ENCODE measurements at regions not wholly inside any gene's neighbourhood (a gene's known extent, or its start where the extent isn't known, plus 50 kb on each side); places are given as distances from the start of the nearest gene placed in this dataset.

DNA sequence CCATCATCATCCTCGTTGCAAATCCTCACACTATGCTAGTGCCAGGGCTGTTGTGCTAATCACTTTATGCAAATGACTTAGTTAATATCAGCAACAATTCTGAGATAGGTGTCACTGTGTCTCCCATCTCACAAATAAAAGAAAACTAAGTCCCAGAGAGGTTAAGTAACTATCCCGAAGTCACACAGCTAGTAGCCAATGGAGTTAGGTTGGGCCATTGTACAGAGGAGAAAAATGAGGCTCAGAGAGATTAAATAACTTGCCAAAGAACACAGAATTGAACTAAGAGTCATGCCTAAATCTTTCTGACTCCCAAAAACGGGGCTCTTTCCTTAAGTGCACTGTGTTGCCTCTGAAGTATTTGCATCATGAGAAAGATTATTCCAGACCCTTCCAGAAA is 146.4 kb downstream of the MIS18A start (continued):
- TF ChIP-seq ZNF462 (CRISPR knock-in tag; IDR thresholded peaks at IDR 0.05): no peak

- H3K27ac ChIP-seq (ENCODE audit: low read depth): no peak overlapping the region
- TF ChIP-seq, protein P1, sequence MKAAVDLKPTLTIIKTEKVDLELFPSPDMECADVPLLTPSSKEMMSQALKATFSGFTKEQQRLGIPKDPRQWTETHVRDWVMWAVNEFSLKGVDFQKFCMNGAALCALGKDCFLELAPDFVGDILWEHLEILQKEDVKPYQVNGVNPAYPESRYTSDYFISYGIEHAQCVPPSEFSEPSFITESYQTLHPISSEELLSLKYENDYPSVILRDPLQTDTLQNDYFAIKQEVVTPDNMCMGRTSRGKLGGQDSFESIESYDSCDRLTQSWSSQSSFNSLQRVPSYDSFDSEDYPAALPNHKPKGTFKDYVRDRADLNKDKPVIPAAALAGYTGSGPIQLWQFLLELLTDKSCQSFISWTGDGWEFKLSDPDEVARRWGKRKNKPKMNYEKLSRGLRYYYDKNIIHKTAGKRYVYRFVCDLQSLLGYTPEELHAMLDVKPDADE (IDR thresholded peaks at IDR 0.05): no peak
- peaks cover 12% of the 10 kb centered on the region; the same call in 2 of the 3 replicates for H3K9me3 Mint-ChIP-seq
- H3K79me2 ChIP-seq (replicated peaks; ENCODE audit: insufficient read depth): no peaks in the 10 kb centered on the region
- no peak for ATAC-seq
- H3K36me3 ChIP-seq (ENCODE audit: insufficient read depth): no peaks in the 10 kb centered on the region
- no peak for DNase-seq (ENCODE audit: low spot score)
- H3K4me3 ChIP-seq: no peak overlapping the region
- no peaks in the 10 kb centered on the region for H3K4me1 ChIP-seq (ENCODE audit: insufficient read depth)
- H3K27me3 ChIP-seq (ENCODE audit: insufficient read depth): no peaks in the 10 kb centered on the region
- H3K36me3 Mint-ChIP-seq (ENCODE audit: low read depth): no peaks in the 10 kb centered on the region
- H3K27me3 Mint-ChIP-seq (ENCODE audit: insufficient read depth, low read depth, poor library complexity): peaks cover 7% of the 10 kb centered on the region
- H3K4me2 ChIP-seq: no peak overlapping the region
- peak overlapping the region; percentile 12; the same call in 1 of the 2 replicates for H3K27ac Mint-ChIP-seq
- H3K4me1 Mint-ChIP-seq: peaks cover 3% of the 10 kb centered on the region
- no peaks in the 10 kb centered on the region for H3F3A ChIP-seq (replicated peaks; ENCODE audit: low read depth)
- no peaks in the 10 kb centered on the region for H4K20me1 ChIP-seq (replicated peaks; ENCODE audit: insufficient read depth)
- 0 out of 2 replicates have a peak, but pooled peaks cover 7% of the 10 kb centered on the region for H3K9me2 ChIP-seq (ENCODE audit: insufficient read depth)
- H2AFZ ChIP-seq: peak overlapping the region; percentile 63; the same call in 1 of the 2 replicates
- no peak overlapping the region for H3K4me3 Mint-ChIP-seq
Measured at GRCh38 chr21:32131960-32132359, 146.9 kb downstream of the MIS18A start.

- Histone ChIP-seq H3K27ac (ENCODE audit: low read depth) (no peak overlapping the region), H3K36me3 (ENCODE audit: insufficient read depth) (no peaks in the 10 kb centered on the region), H2AFZ (no peak overlapping the region), H3K27me3 (ENCODE audit: insufficient read depth) (no peaks in the 10 kb centered on the region), H3K4me3 (no peak overlapping the region), H3K4me1 (ENCODE audit: insufficient read depth) (no peaks in the 10 kb centered on the region), H3K9me2 (ENCODE audit: insufficient read depth) (0 out of 2 replicates have a peak, but pooled peaks cover 7% of the 10 kb centered on the region), H3K4me2 (no peak overlapping the region), H3K79me2 (replicated peaks; ENCODE audit: insufficient read depth) (no peaks in the 10 kb centered on the region), H3F3A (replicated peaks; ENCODE audit: low read depth) (no peaks in the 10 kb centered on the region), H4K20me1 (replicated peaks; ENCODE audit: insufficient read depth) (no peaks in the 10 kb centered on the region)
- peaks cover 3% of the 10 kb centered on the region for H3K4me1 Mint-ChIP-seq
- no peak overlapping the region for H3K27ac Mint-ChIP-seq
- H3K9me3 Mint-ChIP-seq: peaks cover 9% of the 10 kb centered on the region; the same call in 2 of the 3 replicates
- ATAC-seq: no peak
- no peak overlapping the region for H3K4me3 Mint-ChIP-seq
- H3K27me3 Mint-ChIP-seq (ENCODE audit: insufficient read depth, low read depth, poor library complexity): peaks cover 7% of the 10 kb centered on the region
- no peaks in the 10 kb centered on the region for H3K36me3 Mint-ChIP-seq (ENCODE audit: low read depth)
- DNase-seq (ENCODE audit: low spot score): no peak
- no peak for TF ChIP-seq NANOG (IDR thresholded peaks at IDR 0.05; ENCODE audit: borderline replicate concordance)
- TF ChIP-seq CREB1 (CRISPR knock-in tag; IDR thresholded peaks at IDR 0.05; ENCODE audit: low read depth): no peak
Measured at GRCh38 chr21:32131164-32131563, 147.7 kb downstream of the MIS18A start.
